AG10803 (cell line): ENCODE measurements at regions not wholly inside any gene's neighbourhood (a gene's known extent, or its start where the extent isn't known, plus 50 kb on each side); places are given as distances from the start of the nearest gene placed in this dataset.
A peak's percentile ranks its signal among the peaks of the same experiment; 100 is the strongest.

Experiments
- DNase-seq: peaks from one replicate; pipeline ENCODE4 v3.0.0; 2010; ENCODE audit warnings: low read depth
- H3K4me3 ChIP-seq: 2 replicates; pipeline ENCODE4 v1.5.1; 2011; ENCODE audit warnings: mild to moderate bottlenecking, low read length, control low read depth
- CTCF ChIP-seq: conservative IDR thresholded peaks from 2 replicates; pipeline ENCODE4 v1.5.1; 2011; ENCODE audit warnings: mild to moderate bottlenecking, low read length, control low read depth, inconsistent platforms

DNA sequence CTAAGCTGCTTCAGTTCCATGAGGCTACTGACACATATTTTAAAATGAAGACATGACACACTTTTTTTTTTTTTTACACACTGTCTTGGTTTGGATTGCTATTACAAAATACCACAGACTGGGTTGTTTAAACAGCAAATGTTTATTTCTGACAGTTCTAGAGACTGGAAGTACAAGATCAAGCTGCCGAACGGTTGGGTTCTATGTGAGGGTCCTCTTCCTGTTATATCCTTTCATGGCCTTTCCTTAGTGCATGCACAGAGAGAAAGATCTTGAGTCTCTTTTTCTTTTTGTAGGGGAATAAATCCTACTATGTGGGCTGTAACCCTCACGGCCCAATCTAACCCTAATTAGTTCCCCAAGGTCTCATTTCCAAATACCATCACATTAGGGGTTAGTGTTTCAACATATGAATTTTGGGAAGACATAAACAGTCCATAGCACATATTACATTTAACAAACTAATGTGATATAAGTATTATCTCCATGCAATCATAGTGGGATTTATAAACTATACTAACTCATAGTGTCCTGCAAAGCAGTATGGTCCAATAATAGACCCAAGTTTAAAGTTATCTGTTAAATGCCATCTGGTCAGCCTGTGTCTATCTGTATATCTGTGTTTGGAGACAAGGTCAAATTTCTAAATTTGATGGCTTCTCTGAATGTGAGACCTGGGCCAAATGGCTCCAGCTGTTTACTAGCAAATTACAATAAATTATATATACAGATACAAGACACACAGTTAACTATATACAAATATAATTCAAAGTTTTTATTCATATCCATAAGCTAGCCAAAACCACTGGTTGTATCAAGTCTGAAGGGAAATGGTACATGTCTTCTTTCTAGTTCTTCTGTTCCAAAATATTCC lies 90.3 kb upstream of the NREP start:
- no peak overlapping the region for H3K4me3 ChIP-seq
- DNase-seq, result no peak

GRCh38 chr5:111840036-111840674 lies 83.2 kb upstream of the NREP start:
- no peak for DNase-seq
- no peak for TF ChIP-seq CTCF
- H3K4me3 ChIP-seq, result no peak overlapping the region

More for the DNA sequence above, 90.3 kb upstream of the NREP start:
- TF ChIP-seq CTCF, result no peak

GRCh38 chr5:111839438-111839837 lies 82.4 kb upstream of the NREP start:
- DNase-seq, result no peak
- no peak overlapping the region for H3K4me3 ChIP-seq
- TF ChIP-seq CTCF, result no peak

DNA sequence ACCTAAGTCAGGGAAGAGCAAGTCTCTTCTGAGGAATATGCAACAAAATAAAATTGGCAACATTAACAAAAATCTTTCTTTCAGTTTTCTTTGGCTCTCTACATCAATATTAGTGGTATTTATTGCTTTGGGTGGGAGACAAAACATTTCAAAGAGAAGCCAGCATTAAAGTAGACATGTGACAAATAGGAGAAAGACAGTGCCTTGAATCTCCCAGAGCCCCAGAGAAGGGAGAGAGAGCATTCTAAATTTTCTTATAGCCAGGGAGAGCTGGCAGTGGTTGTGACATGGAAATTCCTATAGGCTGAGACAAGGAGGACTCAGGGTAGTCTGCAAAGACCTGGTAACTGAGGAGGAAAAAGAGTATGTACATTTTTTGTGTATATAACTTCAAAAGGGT lies 79.4 kb upstream of the NREP start:
- DNase-seq, result no peak
- TF ChIP-seq CTCF, result no peak
- no peak overlapping the region for H3K4me3 ChIP-seq

GRCh38 chr5:111834926-111835599 lies 78.1 kb upstream of the NREP start:
- no peak for TF ChIP-seq CTCF
- peak; percentile 87 for DNase-seq
- H3K4me3 ChIP-seq, result no peak overlapping the region

GRCh38 chr5:111830333-111830732 lies 73.3 kb upstream of the NREP start:
- no peak for TF ChIP-seq CTCF
- peak; percentile 36 for DNase-seq
- H3K4me3 ChIP-seq, result no peak overlapping the region

GRCh38 chr5:111829701-111830100 lies 72.7 kb upstream of the NREP start:
- TF ChIP-seq CTCF, result no peak
- peak; percentile 95 for DNase-seq

More at GRCh38 chr5:111829701-111830100, 72.7 kb upstream of the NREP start:
- no peak overlapping the region for H3K4me3 ChIP-seq
